HFFc6 (cell line): ENCODE measurements at regions not wholly inside any gene's neighbourhood (a gene's known extent, or its start where the extent isn't known, plus 50 kb on each side); places are given as distances from the start of the nearest gene placed in this dataset.
"Not testable (repeated sequence)": the region's sequence is repeated elsewhere in the genome, so short reads cannot be mapped to it uniquely, and the experiment has no call there.

Source experiments
- DNase-seq: peaks from one replicate; pipeline ENCODE4 v3.0.0-alpha.2; 2018
- H3K27ac Mint-ChIP-seq: 2 replicates; pipeline ENCODE4 v1.8.0; 2020; ENCODE audit warnings: mild to moderate bottlenecking, mixed read lengths
- H3K27me3 Mint-ChIP-seq: 2 replicates; pipeline ENCODE4 v1.8.0; 2021; ENCODE audit warnings: mild to moderate bottlenecking, moderate library complexity, mixed read lengths; ENCODE audit not compliant: insufficient read depth
- H3K36me3 Mint-ChIP-seq: 2 replicates; pipeline ENCODE4 v1.8.0; 2021; ENCODE audit warnings: low read depth, mixed read lengths
- H3K4me1 Mint-ChIP-seq: 2 replicates; pipeline ENCODE4 v1.8.0; 2020; ENCODE audit warnings: low read depth, mixed read lengths
- H3K4me3 Mint-ChIP-seq: 2 replicates; pipeline ENCODE4 v1.8.0; 2020; ENCODE audit warnings: mild to moderate bottlenecking, moderate library complexity, mixed read lengths
- H3K9me3 Mint-ChIP-seq: 2 replicates; pipeline ENCODE4 v1.8.0; 2020; ENCODE audit warnings: mild to moderate bottlenecking, mixed read lengths
- CTCF ChIP-seq: fragments of 200-600 bp; sonication (generic); IDR thresholded peaks from 2 replicates; pipeline ENCODE4 v1.5.0; 2021; ENCODE audit warnings: antibody characterized with exemption, mild to moderate bottlenecking

GRCh38 chr6:99668036-99668705 is 61.5 kb downstream of the PRDM13 start:
- H3K4me1 Mint-ChIP-seq = no peaks in the 10 kb centered on the region
- no peaks in the 10 kb centered on the region for H3K36me3 Mint-ChIP-seq
- no peak overlapping the region for H3K4me3 Mint-ChIP-seq
- peaks cover 3% of the 10 kb centered on the region for H3K27me3 Mint-ChIP-seq
- H3K27ac Mint-ChIP-seq = no peak overlapping the region
- no peak for TF ChIP-seq CTCF
- H3K9me3 Mint-ChIP-seq = no peaks in the 10 kb centered on the region
- DNase-seq = no peak

GRCh38 chr6:99689916-99690685 is 83.5 kb downstream of the PRDM13 start:
- H3K9me3 Mint-ChIP-seq = no peaks in the 10 kb centered on the region; the same call in 1 of the 2 replicates
- DNase-seq = no peak
- no peaks in the 10 kb centered on the region for H3K4me1 Mint-ChIP-seq
- H3K36me3 Mint-ChIP-seq = no peaks in the 10 kb centered on the region
- no peak overlapping the region for H3K4me3 Mint-ChIP-seq
- no peak for TF ChIP-seq CTCF
- H3K27ac Mint-ChIP-seq = no peak overlapping the region
- H3K27me3 Mint-ChIP-seq = no peaks in the 10 kb centered on the region; the same call in 1 of the 2 replicates

- H3K36me3 Mint-ChIP-seq, H3K27ac Mint-ChIP-seq, H3K9me3 Mint-ChIP-seq, DNase-seq, H3K4me3 Mint-ChIP-seq, H3K27me3 Mint-ChIP-seq, H3K4me1 Mint-ChIP-seq: not testable (repeated sequence)
These were observed 95.7 kb downstream of the PRDM13 start for GRCh38 chr6:99702287-99702686.

GRCh38 chr6:99709062-99709461 is 102.4 kb downstream of the PRDM13 start:
- no peak for TF ChIP-seq CTCF
- H3K27ac Mint-ChIP-seq = no peak overlapping the region
- no peaks in the 10 kb centered on the region for H3K9me3 Mint-ChIP-seq
- no peak for DNase-seq
- H3K4me1 Mint-ChIP-seq = no peaks in the 10 kb centered on the region
- no peak overlapping the region for H3K4me3 Mint-ChIP-seq
- H3K36me3 Mint-ChIP-seq = no peaks in the 10 kb centered on the region
- H3K27me3 Mint-ChIP-seq = no peaks in the 10 kb centered on the region; the same call in 1 of the 2 replicates

GRCh38 chr6:99711302-99711701 is 104.7 kb downstream of the PRDM13 start:
- no peak overlapping the region for H3K27ac Mint-ChIP-seq
- no peaks in the 10 kb centered on the region for H3K36me3 Mint-ChIP-seq
- no peak for DNase-seq
- no peaks in the 10 kb centered on the region for H3K4me1 Mint-ChIP-seq
- TF ChIP-seq CTCF = no peak
- no peaks in the 10 kb centered on the region for H3K9me3 Mint-ChIP-seq
- H3K27me3 Mint-ChIP-seq = peaks cover 3% of the 10 kb centered on the region; the same call in 1 of the 2 replicates
- no peak overlapping the region for H3K4me3 Mint-ChIP-seq

- TF ChIP-seq CTCF = no peak
- no peak for DNase-seq
- no peak overlapping the region for H3K4me3 Mint-ChIP-seq
- no peaks in the 10 kb centered on the region for H3K36me3 Mint-ChIP-seq
- peaks cover 3% of the 10 kb centered on the region; the same call in 1 of the 2 replicates for H3K27me3 Mint-ChIP-seq
- H3K27ac Mint-ChIP-seq = no peak overlapping the region
- H3K9me3 Mint-ChIP-seq = peaks cover 4% of the 10 kb centered on the region; the same call in 1 of the 2 replicates
- no peaks in the 10 kb centered on the region for H3K4me1 Mint-ChIP-seq
These were observed 105.3 kb downstream of the PRDM13 start for GRCh38 chr6:99711925-99712324.
